GM23338 (cell line): ENCODE measurements at regions not wholly inside any gene's neighbourhood (a gene's known extent, or its start where the extent isn't known, plus 50 kb on each side); places are given as distances from the start of the nearest gene placed in this dataset.

Source experiments
- ATAC-seq: fragments of 200-7000 bp; cut with Tn5 transposase; 3 replicates; pipeline ENCODE4 v1.9.1; 2020
- DNase-seq: peaks from one replicate; pipeline ENCODE4 v3.0.0-alpha.2; 2015; ENCODE audit warnings: low spot score
- H2AFZ ChIP-seq: fragments of 200-600 bp; sonication (generic); 2 replicates; pipeline ENCODE4 v1.8.0; 2016; ENCODE audit warnings: antibody characterized with exemption, mild to moderate bottlenecking, moderate library complexity
- H3F3A ChIP-seq: fragments of 200-600 bp; sonication (generic); replicated peaks from 2 replicates; pipeline ENCODE4 v1.8.0; 2017; ENCODE audit warnings: antibody characterized with exemption, mixed run types, low read depth
- H3K27ac ChIP-seq: fragments of 200-600 bp; sonication (generic); 2 replicates; pipeline ENCODE4 v1.6.1; 2016; ENCODE audit warnings: low read depth
- H3K27me3 ChIP-seq: fragments of 200-600 bp; sonication (generic); 2 replicates; pipeline ENCODE4 v1.8.0; 2016; ENCODE audit warnings: mild to moderate bottlenecking, mixed run types, moderate library complexity; ENCODE audit not compliant: insufficient read depth
- H3K36me3 ChIP-seq: fragments of 200-600 bp; sonication (generic); 2 replicates; pipeline ENCODE4 v1.8.0; 2016; ENCODE audit warnings: mild to moderate bottlenecking; ENCODE audit not compliant: insufficient read depth
- H3K4me1 ChIP-seq: fragments of 200-600 bp; sonication (generic); 2 replicates; pipeline ENCODE4 v1.8.0; 2016; ENCODE audit warnings: mild to moderate bottlenecking, moderate library complexity; ENCODE audit not compliant: insufficient read depth
- H3K4me2 ChIP-seq: fragments of 200-600 bp; sonication (generic); 2 replicates; pipeline ENCODE4 v1.7.1; 2017; ENCODE audit warnings: mixed run types
- H3K4me3 ChIP-seq: fragments of 200-600 bp; sonication (generic); 2 replicates; pipeline ENCODE4 v1.6.1; 2016; ENCODE audit warnings: mixed run types
- H3K79me2 ChIP-seq: fragments of 200-600 bp; sonication (generic); replicated peaks from 2 replicates; pipeline ENCODE4 v1.8.0; 2017; ENCODE audit warnings: mild to moderate bottlenecking; ENCODE audit not compliant: insufficient read depth
- H3K9me2 ChIP-seq: fragments of 200-600 bp; sonication (generic); 2 replicates; pipeline ENCODE4 v1.8.0; 2017; ENCODE audit not compliant: insufficient read depth
- H4K20me1 ChIP-seq: fragments of 200-600 bp; sonication (generic); replicated peaks from 2 replicates; pipeline ENCODE4 v1.8.0; 2017; ENCODE audit warnings: mild to moderate bottlenecking; ENCODE audit not compliant: insufficient read depth
- H3K27ac Mint-ChIP-seq: 2 replicates; pipeline ENCODE4 v1.8.0; 2020; ENCODE audit warnings: inconsistent platforms, mild to moderate bottlenecking, moderate library complexity, mixed read lengths
- H3K27me3 Mint-ChIP-seq: 3 replicates; pipeline ENCODE4 v1.8.0; 2022; ENCODE audit warnings: low read depth, mild to moderate bottlenecking, moderate library complexity, mixed read lengths, inconsistent platforms; ENCODE audit not compliant: insufficient read depth, poor library complexity
- H3K36me3 Mint-ChIP-seq: 3 replicates; pipeline ENCODE4 v1.8.0; 2021; ENCODE audit warnings: low read depth, mild to moderate bottlenecking, inconsistent platforms, moderate library complexity, mixed read lengths
- H3K4me1 Mint-ChIP-seq: 3 replicates; pipeline ENCODE4 v1.8.0; 2020; ENCODE audit warnings: mild to moderate bottlenecking, inconsistent platforms, mixed read lengths
- H3K4me3 Mint-ChIP-seq: 3 replicates; pipeline ENCODE4 v1.8.0; 2021; ENCODE audit warnings: moderate library complexity, mild to moderate bottlenecking, inconsistent platforms, mixed read lengths
- H3K9me3 Mint-ChIP-seq: 3 replicates; pipeline ENCODE4 v1.8.0; 2020; ENCODE audit warnings: moderate library complexity, mild to moderate bottlenecking, inconsistent platforms, mixed read lengths
- CREB1 ChIP-seq: fragments of 250-450 bp; sonication (Bioruptor Pico); IDR thresholded peaks from 2 replicates; pipeline ENCODE4 v1.5.0; 2020; ENCODE audit warnings: low read depth, mild to moderate bottlenecking, moderate library complexity
- EZH2 ChIP-seq: fragments of 200-600 bp; sonication (generic); IDR thresholded peaks from one replicate; pipeline ENCODE4 v1.8.0; 2017; ENCODE audit warnings: antibody characterized with exemption, mild to moderate bottlenecking, low read depth; ENCODE audit not compliant: unreplicated experiment
- EZH2phosphoT487 ChIP-seq: fragments of 200-600 bp; sonication (generic); IDR thresholded peaks from one replicate; pipeline ENCODE4 v1.8.1; 2018; ENCODE audit warnings: antibody characterized with exemption; ENCODE audit not compliant: unreplicated experiment
- JUNB ChIP-seq: IDR thresholded peaks from one replicate; pipeline ENCODE4 v1.6.1; 2016; ENCODE audit warnings: antibody characterized with exemption; ENCODE audit not compliant: unreplicated experiment
- NANOG ChIP-seq: IDR thresholded peaks from 2 replicates; pipeline ENCODE4 v1.6.1; 2016; ENCODE audit warnings: antibody characterized with exemption, borderline replicate concordance
- POLR2AphosphoS5 ChIP-seq: IDR thresholded peaks from 2 replicates; pipeline ENCODE4 v1.6.1; 2016; ENCODE audit warnings: antibody characterized with exemption, low read depth
- ZNF114 ChIP-seq: fragments of 250-450 bp; sonication (Bioruptor Pico); IDR thresholded peaks from 2 replicates; pipeline ENCODE4 v1.5.0; 2020; ENCODE audit warnings: mild to moderate bottlenecking, moderate library complexity
- ZNF462 ChIP-seq: fragments of 250-450 bp; sonication (Bioruptor Pico); IDR thresholded peaks from 2 replicates; pipeline ENCODE4 v1.5.0; 2020; ENCODE audit warnings: mild to moderate bottlenecking, moderate library complexity
- TF ChIP-seq, protein P1 (sequence below): IDR thresholded peaks from 2 replicates; pipeline ENCODE4 v1.6.1; 2016; ENCODE audit warnings: antibody characterized with exemption
- TF ChIP-seq, protein P2 (sequence below), 2 experiments: fragments of 200-600 bp in 1 of 2; sonication (generic) in 1 of 2; conservative IDR thresholded peaks; 2 replicates each; pipeline versions ENCODE4 v1.5.1 to v1.6.1; 2016 to 2017; ENCODE audit warnings: antibody characterized with exemption in 2 of 2, low read depth in 2 of 2, mild to moderate bottlenecking in 2 of 2, moderate library complexity in 1 of 2
- TF ChIP-seq, protein P3 (sequence below): IDR thresholded peaks from one replicate; pipeline ENCODE4 v1.6.1; 2018; ENCODE audit warnings: antibody characterized with exemption; ENCODE audit not compliant: unreplicated experiment

DNA sequence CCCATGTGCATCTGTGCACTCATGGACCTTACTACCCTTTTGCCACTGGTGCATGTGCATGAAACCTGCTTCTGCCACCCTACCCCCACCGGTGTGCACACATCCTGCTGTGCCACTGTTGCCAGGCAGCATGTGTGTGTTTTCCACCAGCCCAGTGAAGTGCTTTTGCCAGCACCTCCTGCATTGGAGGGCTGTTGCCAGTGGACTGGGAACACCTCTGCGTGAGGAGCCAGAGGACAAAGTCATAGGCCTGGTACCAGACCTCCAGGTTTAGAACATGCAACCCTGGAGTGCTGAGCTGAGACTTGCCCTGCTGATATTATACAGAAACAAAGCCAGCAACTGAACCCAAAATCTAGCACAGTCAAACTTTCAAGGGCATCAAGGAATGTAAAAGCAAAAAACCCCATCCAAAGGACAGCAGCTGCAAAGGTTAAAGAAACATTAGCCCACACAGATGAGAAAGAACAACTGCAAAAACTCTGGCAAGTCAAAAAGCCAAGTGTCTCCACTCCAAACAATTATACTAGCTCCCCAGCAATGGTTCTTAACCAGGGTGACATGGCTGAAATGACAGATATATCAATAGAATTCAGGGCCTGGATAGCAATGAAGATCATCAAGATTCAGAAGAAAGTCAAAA, 70.6 kb upstream of the PTPN3 start:
- no peaks in the 10 kb centered on the region for H3K27me3 Mint-ChIP-seq
- H3K9me3 Mint-ChIP-seq, result no peaks in the 10 kb centered on the region
- no peak overlapping the region for H3K4me3 Mint-ChIP-seq
- Histone ChIP-seq H4K20me1 (no peaks in the 10 kb centered on the region), H3K4me3 (no peak overlapping the region), H3F3A (no peaks in the 10 kb centered on the region), H3K9me2 (no peaks in the 10 kb centered on the region), H3K4me2 (no peak overlapping the region), H3K36me3 (no peaks in the 10 kb centered on the region), H3K4me1 (no peaks in the 10 kb centered on the region), H2AFZ (no peak overlapping the region), H3K27me3 (no peaks in the 10 kb centered on the region), H3K27ac (no peak overlapping the region), H3K79me2 (no peaks in the 10 kb centered on the region)
- H3K27ac Mint-ChIP-seq, result no peak overlapping the region
- H3K36me3 Mint-ChIP-seq, result no peaks in the 10 kb centered on the region
- DNase-seq (no peak), ATAC-seq (no peak)
- no peaks in the 10 kb centered on the region for H3K4me1 Mint-ChIP-seq
- TF ChIP-seq ZNF114 (CRISPR knock-in tag), result no peak
- TF ChIP-seq, protein P1, sequence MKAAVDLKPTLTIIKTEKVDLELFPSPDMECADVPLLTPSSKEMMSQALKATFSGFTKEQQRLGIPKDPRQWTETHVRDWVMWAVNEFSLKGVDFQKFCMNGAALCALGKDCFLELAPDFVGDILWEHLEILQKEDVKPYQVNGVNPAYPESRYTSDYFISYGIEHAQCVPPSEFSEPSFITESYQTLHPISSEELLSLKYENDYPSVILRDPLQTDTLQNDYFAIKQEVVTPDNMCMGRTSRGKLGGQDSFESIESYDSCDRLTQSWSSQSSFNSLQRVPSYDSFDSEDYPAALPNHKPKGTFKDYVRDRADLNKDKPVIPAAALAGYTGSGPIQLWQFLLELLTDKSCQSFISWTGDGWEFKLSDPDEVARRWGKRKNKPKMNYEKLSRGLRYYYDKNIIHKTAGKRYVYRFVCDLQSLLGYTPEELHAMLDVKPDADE, result no peak
- TF ChIP-seq JUNB, result no peak
- no peak for TF ChIP-seq POLR2AphosphoS5
- TF ChIP-seq EZH2, result no peak
- no peak for TF ChIP-seq ZNF462 (CRISPR knock-in tag)
- no peak for TF ChIP-seq NANOG
- no peak for TF ChIP-seq CREB1 (CRISPR knock-in tag)
- TF ChIP-seq, protein P2, sequence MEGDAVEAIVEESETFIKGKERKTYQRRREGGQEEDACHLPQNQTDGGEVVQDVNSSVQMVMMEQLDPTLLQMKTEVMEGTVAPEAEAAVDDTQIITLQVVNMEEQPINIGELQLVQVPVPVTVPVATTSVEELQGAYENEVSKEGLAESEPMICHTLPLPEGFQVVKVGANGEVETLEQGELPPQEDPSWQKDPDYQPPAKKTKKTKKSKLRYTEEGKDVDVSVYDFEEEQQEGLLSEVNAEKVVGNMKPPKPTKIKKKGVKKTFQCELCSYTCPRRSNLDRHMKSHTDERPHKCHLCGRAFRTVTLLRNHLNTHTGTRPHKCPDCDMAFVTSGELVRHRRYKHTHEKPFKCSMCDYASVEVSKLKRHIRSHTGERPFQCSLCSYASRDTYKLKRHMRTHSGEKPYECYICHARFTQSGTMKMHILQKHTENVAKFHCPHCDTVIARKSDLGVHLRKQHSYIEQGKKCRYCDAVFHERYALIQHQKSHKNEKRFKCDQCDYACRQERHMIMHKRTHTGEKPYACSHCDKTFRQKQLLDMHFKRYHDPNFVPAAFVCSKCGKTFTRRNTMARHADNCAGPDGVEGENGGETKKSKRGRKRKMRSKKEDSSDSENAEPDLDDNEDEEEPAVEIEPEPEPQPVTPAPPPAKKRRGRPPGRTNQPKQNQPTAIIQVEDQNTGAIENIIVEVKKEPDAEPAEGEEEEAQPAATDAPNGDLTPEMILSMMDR (conservative IDR thresholded peaks at IDR 0.05; ENCODE audit: low read depth in 2 of 2), result no peak
- TF ChIP-seq, protein P3, sequence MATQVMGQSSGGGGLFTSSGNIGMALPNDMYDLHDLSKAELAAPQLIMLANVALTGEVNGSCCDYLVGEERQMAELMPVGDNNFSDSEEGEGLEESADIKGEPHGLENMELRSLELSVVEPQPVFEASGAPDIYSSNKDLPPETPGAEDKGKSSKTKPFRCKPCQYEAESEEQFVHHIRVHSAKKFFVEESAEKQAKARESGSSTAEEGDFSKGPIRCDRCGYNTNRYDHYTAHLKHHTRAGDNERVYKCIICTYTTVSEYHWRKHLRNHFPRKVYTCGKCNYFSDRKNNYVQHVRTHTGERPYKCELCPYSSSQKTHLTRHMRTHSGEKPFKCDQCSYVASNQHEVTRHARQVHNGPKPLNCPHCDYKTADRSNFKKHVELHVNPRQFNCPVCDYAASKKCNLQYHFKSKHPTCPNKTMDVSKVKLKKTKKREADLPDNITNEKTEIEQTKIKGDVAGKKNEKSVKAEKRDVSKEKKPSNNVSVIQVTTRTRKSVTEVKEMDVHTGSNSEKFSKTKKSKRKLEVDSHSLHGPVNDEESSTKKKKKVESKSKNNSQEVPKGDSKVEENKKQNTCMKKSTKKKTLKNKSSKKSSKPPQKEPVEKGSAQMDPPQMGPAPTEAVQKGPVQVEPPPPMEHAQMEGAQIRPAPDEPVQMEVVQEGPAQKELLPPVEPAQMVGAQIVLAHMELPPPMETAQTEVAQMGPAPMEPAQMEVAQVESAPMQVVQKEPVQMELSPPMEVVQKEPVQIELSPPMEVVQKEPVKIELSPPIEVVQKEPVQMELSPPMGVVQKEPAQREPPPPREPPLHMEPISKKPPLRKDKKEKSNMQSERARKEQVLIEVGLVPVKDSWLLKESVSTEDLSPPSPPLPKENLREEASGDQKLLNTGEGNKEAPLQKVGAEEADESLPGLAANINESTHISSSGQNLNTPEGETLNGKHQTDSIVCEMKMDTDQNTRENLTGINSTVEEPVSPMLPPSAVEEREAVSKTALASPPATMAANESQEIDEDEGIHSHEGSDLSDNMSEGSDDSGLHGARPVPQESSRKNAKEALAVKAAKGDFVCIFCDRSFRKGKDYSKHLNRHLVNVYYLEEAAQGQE, result no peak
- TF ChIP-seq EZH2phosphoT487, result no peak
